RWPE2 (cell line): ENCODE measurements at regions not wholly inside any gene's neighbourhood (a gene's known extent, or its start where the extent isn't known, plus 50 kb on each side); places are given as distances from the start of the nearest gene placed in this dataset.

Source experiments
- ATAC-seq: fragments of 200-7000 bp; cut with Tn5 transposase; 3 replicates; pipeline ENCODE4 v1.9.1; 2021; ENCODE audit warnings: low read depth
- DNase-seq: peaks from one replicate; pipeline ENCODE4 v3.0.0-alpha.2; 2020; ENCODE audit warnings: low spot score
- H3K27ac ChIP-seq: fragments of 450-650 bp; 2 replicates; pipeline ENCODE4 v1.5.1; 2017; ENCODE audit warnings: mild to moderate bottlenecking; ENCODE audit not compliant: poor library complexity, severe bottlenecking
- H3K27me3 ChIP-seq: fragments of 250-450 bp; sonication (Bioruptor Pico); 2 replicates; pipeline ENCODE4 v1.5.1; 2021; ENCODE audit warnings: mild to moderate bottlenecking, moderate library complexity; ENCODE audit not compliant: insufficient read depth, poor library complexity, severe bottlenecking
- H3K36me3 ChIP-seq: fragments of 250-450 bp; sonication (Bioruptor Pico); 2 replicates; pipeline ENCODE4 v1.5.1; 2020; ENCODE audit warnings: low read depth, mild to moderate bottlenecking, moderate library complexity
- H3K4me1 ChIP-seq: fragments of 250-450 bp; sonication (Bioruptor Pico); 2 replicates; pipeline ENCODE4 v1.5.1; 2021; ENCODE audit warnings: mild to moderate bottlenecking, moderate library complexity; ENCODE audit not compliant: insufficient read depth, poor library complexity, severe bottlenecking
- H3K4me3 ChIP-seq: fragments of 250-450 bp; sonication (Bioruptor Pico); 2 replicates; pipeline ENCODE4 v1.5.1; 2021; ENCODE audit warnings: mild to moderate bottlenecking, moderate library complexity; ENCODE audit not compliant: severe bottlenecking
- H3K9me3 ChIP-seq: fragments of 250-450 bp; sonication (Bioruptor Pico); 2 replicates; pipeline ENCODE4 v1.5.1; 2021; ENCODE audit warnings: mild to moderate bottlenecking, moderate library complexity; ENCODE audit not compliant: severe bottlenecking
- CTCF ChIP-seq: fragments of 450-650 bp; IDR thresholded peaks from one replicate; pipeline ENCODE4 v1.5.1; 2017; ENCODE audit warnings: mild to moderate bottlenecking, moderate library complexity; ENCODE audit not compliant: poor library complexity, severe bottlenecking

DNA sequence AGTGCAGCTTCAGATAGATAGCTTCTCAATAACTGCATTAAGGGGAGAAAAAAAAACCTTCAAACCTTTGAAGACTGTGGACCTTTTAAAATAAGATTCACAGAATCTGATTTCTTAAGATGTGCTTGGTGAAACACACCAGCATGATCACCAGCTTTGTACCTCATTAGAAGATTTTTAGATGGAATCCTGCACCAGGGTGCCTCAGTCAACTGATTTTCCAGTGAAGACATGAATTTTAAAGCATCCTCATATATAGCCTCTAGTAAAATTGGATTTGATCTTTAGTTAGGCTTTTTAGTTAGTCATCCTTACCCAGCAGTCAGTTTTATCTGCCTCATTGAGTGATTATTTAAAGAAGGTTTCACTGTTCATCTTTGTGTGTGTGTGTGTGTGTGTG is 208.6 kb upstream of the DEPDC1 start:
- no peaks in the 10 kb centered on the region for H3K9me3 ChIP-seq
- H3K4me1 ChIP-seq: peaks cover 12% of the 10 kb centered on the region
- H3K36me3 ChIP-seq: no peaks in the 10 kb centered on the region
- H3K27me3 ChIP-seq: no peaks in the 10 kb centered on the region
- TF ChIP-seq CTCF: no peak
- H3K4me3 ChIP-seq: no peak overlapping the region
- H3K27ac ChIP-seq: no peak overlapping the region
- ATAC-seq: no peak
- DNase-seq: no peak

DNA sequence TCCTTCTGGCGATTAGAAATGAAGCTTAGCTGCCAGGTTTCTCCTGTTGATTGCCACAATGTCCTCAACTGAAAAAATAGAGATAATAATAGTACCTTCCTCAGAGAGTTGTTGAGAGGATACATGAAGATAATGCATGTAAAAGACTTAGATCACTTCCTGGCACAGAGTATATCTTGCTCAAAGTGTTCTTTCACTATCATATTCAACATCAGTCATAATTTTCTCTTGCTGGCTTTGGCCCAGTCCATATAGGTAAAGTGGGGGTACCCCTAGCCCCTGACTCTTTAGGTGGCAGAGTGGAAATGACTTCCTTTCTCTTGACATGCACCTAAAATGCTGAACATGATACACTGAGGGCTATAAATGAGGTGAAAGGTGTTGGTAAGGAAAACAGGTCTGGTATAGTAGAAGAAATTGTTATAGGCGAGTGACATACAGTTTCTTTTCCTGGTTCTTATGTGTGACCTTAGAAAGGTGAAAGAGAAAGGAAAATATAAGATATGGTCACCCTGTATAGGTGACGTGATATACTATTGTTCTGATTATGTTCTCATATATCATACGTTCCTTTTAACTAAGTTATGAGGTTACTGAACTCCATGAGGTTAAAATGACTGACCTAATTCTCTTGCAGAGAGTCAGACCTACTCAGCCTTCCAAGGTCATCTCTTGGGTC is 209.9 kb upstream of the DEPDC1 start:
- H3K9me3 ChIP-seq: no peaks in the 10 kb centered on the region
- H3K4me1 ChIP-seq: peaks cover 12% of the 10 kb centered on the region
- no peak for TF ChIP-seq CTCF
- H3K4me3 ChIP-seq: no peak overlapping the region
- DNase-seq (no peak), ATAC-seq (no peak)
- no peaks in the 10 kb centered on the region for H3K36me3 ChIP-seq
- no peak overlapping the region for H3K27ac ChIP-seq
- H3K27me3 ChIP-seq: no peaks in the 10 kb centered on the region

GRCh38 chr1:68717330-68717729 is 220.4 kb upstream of the DEPDC1 start:
- H3K27me3 ChIP-seq: no peaks in the 10 kb centered on the region
- no peak overlapping the region for H3K4me3 ChIP-seq
- no peaks in the 10 kb centered on the region for H3K4me1 ChIP-seq
- H3K36me3 ChIP-seq: no peaks in the 10 kb centered on the region
- ATAC-seq: no peak
- no peak for DNase-seq
- no peak overlapping the region for H3K27ac ChIP-seq
- H3K9me3 ChIP-seq: peaks cover 3% of the 10 kb centered on the region
- TF ChIP-seq CTCF: no peak

GRCh38 chr1:68720476-68720875 is 223.6 kb upstream of the DEPDC1 start:
- TF ChIP-seq CTCF: no peak
- Histone ChIP-seq H3K4me3 (no peak overlapping the region), H3K27ac (no peak overlapping the region), H3K4me1 (no peaks in the 10 kb centered on the region), H3K9me3 (no peaks in the 10 kb centered on the region), H3K27me3 (no peaks in the 10 kb centered on the region), H3K36me3 (no peaks in the 10 kb centered on the region)
- DNase-seq (no peak), ATAC-seq (no peak)

GRCh38 chr1:68723791-68724190 is 226.9 kb upstream of the DEPDC1 start:
- Histone ChIP-seq H3K9me3 (no peaks in the 10 kb centered on the region), H3K27me3 (no peaks in the 10 kb centered on the region), H3K4me3 (no peak overlapping the region), H3K36me3 (no peaks in the 10 kb centered on the region), H3K4me1 (no peaks in the 10 kb centered on the region), H3K27ac (no peak overlapping the region)
- ATAC-seq (no peak), DNase-seq (no peak)
- no peak for TF ChIP-seq CTCF
